HAP-1 (cell line): ENCODE measurements at regions not wholly inside any gene's neighbourhood (a gene's known extent, or its start where the extent isn't known, plus 50 kb on each side); places are given as distances from the start of the nearest gene placed in this dataset.

Source experiments
- DNase-seq, 2 experiments: peaks; one replicate each; pipeline ENCODE4 v3.0.0-alpha.2; 2016 to 2020; ENCODE audit warnings: low spot score in 2 of 2
- H3K27me3 ChIP-seq: fragments of 250-450 bp; sonication (Bioruptor Pico); 2 replicates; pipeline ENCODE4 v1.5.1; 2020; ENCODE audit warnings: low read depth, mild to moderate bottlenecking, moderate library complexity
- H3K36me3 ChIP-seq: fragments of 250-450 bp; sonication (Bioruptor Pico); replicated peaks from 2 replicates; pipeline ENCODE4 v1.5.1; 2020; ENCODE audit warnings: mild to moderate bottlenecking
- H3K4me1 ChIP-seq: fragments of 250-450 bp; sonication (Bioruptor Pico); 2 replicates; pipeline ENCODE4 v1.5.1; 2020; ENCODE audit warnings: mild to moderate bottlenecking
- H3K4me3 ChIP-seq: fragments of 250-450 bp; sonication (Bioruptor Pico); 2 replicates; pipeline ENCODE4 v1.5.1; 2020; ENCODE audit warnings: mild to moderate bottlenecking, moderate library complexity
- H3K9me3 ChIP-seq: fragments of 250-450 bp; sonication (Bioruptor Pico); 2 replicates; pipeline ENCODE4 v1.5.1; 2020; ENCODE audit warnings: mild to moderate bottlenecking, moderate library complexity
- in situ Hi-C: fragments of 300-500 bp; cut with MboI; formaldehyde crosslinking; loops from 3 replicates; pipeline ENCODE4 v1.14.3; 2020; ENCODE audit warnings: low sequenced_read_pairs, inconsistent platforms, mixed read lengths

DNA sequence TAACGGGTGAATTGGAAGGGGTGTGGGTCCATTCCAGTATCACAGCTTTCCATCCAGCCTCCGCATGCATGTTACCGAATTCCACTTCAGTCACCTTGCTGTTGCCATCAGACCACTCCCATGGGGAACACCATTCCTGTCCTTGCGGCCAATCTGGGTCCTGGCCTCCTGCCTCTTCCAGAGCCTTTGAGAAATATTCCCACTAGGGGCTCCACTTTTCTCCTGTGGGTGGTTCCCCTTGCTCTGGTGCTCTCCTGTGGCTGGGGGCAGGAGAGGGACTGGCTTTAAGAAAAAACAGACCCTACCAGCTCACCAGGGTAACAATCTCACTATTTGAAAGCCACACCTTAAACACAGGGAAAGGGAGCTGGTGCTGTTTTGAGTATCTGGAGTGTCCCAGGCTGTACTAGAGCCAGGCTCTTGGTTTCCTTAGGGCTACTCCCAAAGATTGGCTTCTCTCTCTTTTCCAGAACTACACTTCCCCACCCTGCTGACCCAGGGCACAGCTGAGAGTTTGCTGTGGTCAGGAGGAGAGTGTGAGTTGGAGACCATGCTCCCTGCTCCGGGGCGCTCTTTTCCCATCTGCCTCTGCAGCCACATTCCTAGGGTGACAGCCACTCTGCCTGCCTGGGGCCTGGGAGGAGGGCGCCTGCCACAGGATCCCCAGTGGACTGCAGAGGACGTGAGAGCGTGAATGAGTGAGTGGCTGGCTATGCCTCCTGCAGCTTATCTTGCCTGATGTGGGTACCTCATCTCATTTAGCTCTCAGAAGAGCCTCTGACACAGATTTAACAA, 460.8 kb upstream of the HS6ST1 start:
- DNase-seq: no peak
- Histone ChIP-seq H3K4me3 (no peak overlapping the region), H3K9me3 (no peaks in the 10 kb centered on the region), H3K27me3 (no peaks in the 10 kb centered on the region), H3K36me3 (no peaks in the 10 kb centered on the region), H3K4me1 (no peaks in the 10 kb centered on the region)
- in situ Hi-C loops: no loop called here

DNA sequence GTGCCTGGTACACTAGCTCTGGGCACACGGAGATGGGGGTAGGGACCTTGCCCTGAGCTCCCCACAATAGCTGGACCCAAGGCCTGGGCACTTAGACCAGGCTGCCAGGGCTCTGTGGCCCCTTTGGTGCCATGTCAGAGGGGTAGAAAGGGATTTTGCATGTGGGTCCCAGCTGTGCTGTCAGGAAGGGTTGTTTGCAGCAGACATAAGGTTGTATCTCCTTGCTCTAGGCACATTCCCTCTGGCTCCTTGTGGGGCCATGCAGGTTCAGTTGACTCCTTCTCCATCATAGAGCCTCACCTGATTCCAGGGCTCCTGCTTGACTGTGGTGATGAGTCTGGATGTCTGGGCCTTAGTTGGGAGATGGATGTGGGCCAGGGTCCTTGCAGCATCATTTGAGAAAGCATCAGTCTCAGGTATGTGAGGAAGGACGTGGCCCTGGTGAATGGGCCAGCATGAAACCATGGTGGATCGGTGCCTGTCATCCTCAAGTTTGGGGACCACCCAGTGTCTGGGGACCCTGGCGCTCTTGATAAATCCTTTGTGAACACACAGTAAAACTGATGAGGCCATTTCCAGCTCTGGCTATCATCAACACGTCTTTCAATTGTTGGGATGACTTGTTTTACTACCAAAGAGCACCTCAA, 461.9 kb upstream of the HS6ST1 start:
- DNase-seq: no peak
- no peaks in the 10 kb centered on the region for H3K4me1 ChIP-seq
- H3K4me3 ChIP-seq: no peak overlapping the region
- no peaks in the 10 kb centered on the region for H3K36me3 ChIP-seq
- H3K9me3 ChIP-seq: no peaks in the 10 kb centered on the region
- in situ Hi-C loops: no loop called here
- no peaks in the 10 kb centered on the region for H3K27me3 ChIP-seq

DNA sequence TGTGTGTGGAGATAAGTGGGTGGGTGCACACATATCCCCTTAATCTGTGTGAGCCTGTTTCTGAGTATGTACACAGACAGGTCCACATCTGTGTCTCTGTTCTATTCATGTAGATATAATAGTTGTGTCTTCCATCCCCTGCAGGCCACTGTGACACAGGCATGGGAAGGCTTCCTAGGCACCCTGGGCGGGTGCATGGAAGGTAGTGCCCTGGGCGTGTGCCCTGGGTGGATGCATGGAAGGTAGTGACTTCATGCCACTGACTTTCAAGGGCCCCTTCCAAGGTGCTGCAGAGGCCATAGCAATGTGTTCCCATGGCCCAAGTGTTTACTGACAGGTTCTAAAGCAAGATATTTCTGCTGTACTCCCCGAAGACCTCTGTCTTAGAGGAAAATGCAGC, 462.5 kb upstream of the HS6ST1 start:
- in situ Hi-C loops: no loop called here
- Histone ChIP-seq H3K4me3 (no peak overlapping the region), H3K4me1 (no peaks in the 10 kb centered on the region), H3K27me3 (no peaks in the 10 kb centered on the region), H3K9me3 (no peaks in the 10 kb centered on the region), H3K36me3 (no peaks in the 10 kb centered on the region)
- no peak for DNase-seq

DNA sequence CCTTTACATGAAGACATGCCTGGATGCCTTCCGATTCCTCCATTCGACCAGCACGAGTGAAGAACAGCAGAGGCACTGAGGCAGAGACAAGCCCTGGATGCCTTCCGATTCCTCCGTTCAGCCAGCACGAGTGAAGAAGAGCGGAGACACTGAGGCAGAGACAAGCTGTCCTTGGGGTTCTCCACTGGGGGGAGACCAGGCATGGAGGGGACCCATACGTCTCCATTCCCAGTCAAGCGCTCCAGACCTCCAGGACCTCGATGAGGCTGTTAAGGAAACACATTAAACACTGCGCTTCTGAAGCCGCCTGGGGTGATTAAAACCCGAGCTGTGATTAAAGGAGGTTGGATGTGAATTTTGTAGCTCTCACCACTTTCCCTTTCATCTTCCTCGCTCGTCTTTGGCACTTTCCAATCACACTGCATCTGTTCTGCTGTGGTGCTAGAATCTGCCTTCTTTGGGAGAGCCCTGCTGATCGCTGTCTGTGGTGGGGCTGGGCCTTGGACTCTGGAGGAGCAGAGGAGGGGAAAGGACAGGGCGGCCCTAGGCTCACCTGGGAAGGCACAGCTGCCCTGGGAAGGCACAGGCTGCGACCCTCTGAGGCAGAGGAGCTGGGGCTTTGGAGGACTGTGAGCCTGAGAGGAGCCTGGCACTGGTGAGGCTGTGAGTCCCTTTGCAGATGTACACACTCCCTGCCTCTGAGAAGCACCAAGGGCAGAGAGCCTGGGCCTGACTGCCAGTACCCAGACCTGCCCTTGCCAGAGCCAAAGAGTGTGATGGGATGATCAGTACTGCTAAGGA, 463.1 kb upstream of the HS6ST1 start:
- in situ Hi-C loops: no loop called here
- H3K27me3 ChIP-seq: no peaks in the 10 kb centered on the region
- no peaks in the 10 kb centered on the region for H3K4me1 ChIP-seq
- no peak for DNase-seq
- no peaks in the 10 kb centered on the region for H3K36me3 ChIP-seq
- H3K4me3 ChIP-seq: no peak overlapping the region
- H3K9me3 ChIP-seq: no peaks in the 10 kb centered on the region

DNA sequence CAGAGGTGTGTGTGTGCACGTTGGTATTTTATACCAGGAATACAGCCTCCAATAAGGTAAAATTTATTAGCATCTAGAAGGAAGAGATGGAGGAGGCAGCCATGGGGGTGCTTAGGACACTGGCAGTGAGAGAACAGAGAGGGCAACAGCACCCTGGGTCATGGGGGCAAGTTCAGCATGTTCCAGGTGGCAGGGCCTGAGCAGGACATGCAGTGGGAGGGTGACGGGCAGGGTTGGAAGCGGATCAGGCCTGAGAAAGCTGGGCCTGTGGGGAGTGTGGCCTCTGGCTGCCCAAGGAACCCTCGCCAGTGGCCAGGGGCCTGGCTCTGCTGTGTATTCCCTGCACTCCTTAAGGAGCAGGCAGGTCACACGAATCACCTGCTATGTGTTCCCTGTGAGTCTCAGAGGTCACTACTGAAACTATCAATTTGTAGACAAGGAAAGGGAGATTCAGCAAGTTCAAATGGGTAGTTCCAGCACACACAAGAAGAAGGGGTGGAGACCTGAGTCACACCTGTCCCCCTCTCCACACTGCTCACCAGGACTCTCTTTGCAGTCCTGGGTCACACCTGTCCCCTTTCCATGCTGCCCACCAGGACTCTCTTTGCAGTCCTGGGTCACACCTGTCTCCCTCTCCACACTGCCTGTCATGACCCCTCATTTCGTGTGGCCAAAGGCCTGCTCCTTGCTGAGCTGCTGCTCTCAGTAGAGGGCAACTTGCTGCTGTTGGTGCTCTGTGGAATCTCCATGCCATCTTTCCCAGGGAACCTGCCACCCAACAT, 463.9 kb upstream of the HS6ST1 start:
- Histone ChIP-seq H3K36me3 (no peaks in the 10 kb centered on the region), H3K9me3 (no peaks in the 10 kb centered on the region), H3K4me1 (no peaks in the 10 kb centered on the region), H3K27me3 (no peaks in the 10 kb centered on the region), H3K4me3 (no peak overlapping the region)
- DNase-seq: no peak
- in situ Hi-C loops: no loop called here

DNA sequence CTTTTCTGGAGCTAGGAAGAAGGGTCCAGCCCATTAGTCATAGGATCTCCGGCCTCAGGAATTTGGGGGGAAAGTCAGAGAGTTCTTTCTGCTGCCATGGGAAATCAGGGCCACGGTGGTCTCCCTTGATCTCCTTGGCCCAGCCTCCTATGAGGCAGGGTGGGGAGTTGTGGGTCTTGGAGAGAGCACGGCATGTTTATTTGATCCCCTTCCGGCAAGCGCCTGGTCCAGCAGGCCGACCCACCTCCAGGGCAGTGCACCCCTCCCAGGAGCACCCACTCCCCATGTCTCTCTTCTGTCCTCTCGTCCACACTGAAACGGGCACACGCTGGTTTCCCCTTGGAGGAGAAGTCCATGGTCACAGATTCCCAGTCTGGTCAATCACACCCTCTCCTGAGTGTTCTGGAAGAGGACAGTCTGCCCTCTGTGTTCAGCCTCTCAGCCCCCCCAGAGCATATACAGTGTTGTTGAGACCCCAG, 464.6 kb upstream of the HS6ST1 start:
- Histone ChIP-seq H3K9me3 (no peaks in the 10 kb centered on the region), H3K4me1 (no peaks in the 10 kb centered on the region), H3K4me3 (no peak overlapping the region), H3K36me3 (no peaks in the 10 kb centered on the region), H3K27me3 (no peaks in the 10 kb centered on the region)
- no peak for DNase-seq
- in situ Hi-C loops: no loop called here

DNA sequence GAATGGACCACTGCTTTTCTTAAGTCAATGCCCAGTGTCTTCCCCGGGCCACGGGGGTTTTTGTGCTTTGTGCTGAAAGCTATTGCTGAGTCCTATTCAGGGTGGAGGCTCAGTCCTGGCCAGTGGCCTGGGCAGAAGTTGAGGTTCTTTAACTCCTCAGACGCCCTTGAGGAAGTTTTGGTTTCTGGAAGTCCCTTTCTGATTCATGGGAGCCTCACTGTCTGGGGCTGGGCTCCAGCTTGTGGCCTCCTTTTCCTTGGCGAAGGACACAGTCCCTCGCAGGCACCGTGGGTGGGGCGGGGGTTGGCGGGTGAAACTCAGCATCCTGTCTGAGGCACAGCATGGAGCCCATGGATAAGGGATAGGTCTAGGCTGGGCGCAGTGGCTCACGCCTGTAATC, 465.2 kb upstream of the HS6ST1 start:
- no peaks in the 10 kb centered on the region for H3K36me3 ChIP-seq
- in situ Hi-C loops: no loop called here
- H3K27me3 ChIP-seq: no peaks in the 10 kb centered on the region
- no peaks in the 10 kb centered on the region for H3K4me1 ChIP-seq
- no peak for DNase-seq
- no peak overlapping the region for H3K4me3 ChIP-seq
- H3K9me3 ChIP-seq: no peaks in the 10 kb centered on the region

DNA sequence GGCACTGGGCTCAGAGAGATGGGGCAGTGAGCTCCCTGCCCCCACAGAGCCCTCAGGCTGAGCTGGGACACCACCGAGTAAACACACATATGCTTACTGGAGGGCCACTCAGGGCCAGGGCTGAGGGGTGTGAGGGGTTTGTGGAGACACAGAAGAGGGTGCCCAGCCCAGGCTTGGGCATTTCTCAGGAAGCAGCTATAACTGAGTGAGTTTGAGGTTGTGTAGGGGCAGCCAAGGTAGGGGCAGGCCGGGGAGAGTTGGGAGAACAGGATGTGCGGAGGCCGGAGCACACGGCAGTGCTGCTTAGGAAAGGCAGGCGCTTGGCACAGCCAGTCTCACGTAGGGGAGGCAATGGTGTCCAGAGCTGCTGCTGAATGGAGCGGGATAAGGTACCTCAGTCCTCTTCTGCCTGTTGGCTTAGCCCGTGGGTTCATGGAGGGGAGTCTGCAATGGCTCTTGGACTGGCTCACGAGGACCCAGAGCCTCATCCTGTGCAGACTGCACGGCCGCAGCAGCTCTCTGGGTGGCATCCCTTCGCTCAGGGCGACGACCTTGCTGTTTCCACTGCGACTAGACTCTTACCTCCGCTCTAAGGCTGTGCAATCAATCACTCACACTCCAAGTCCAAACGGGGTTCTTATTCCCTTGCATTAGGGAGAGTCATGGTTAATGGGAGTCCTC, 466.1 kb upstream of the HS6ST1 start:
- H3K36me3 ChIP-seq: no peaks in the 10 kb centered on the region
- H3K9me3 ChIP-seq: no peaks in the 10 kb centered on the region
- DNase-seq: no peak
- no peaks in the 10 kb centered on the region for H3K27me3 ChIP-seq
- in situ Hi-C loops: no loop called here
- no peak overlapping the region for H3K4me3 ChIP-seq
- H3K4me1 ChIP-seq: no peaks in the 10 kb centered on the region

DNA sequence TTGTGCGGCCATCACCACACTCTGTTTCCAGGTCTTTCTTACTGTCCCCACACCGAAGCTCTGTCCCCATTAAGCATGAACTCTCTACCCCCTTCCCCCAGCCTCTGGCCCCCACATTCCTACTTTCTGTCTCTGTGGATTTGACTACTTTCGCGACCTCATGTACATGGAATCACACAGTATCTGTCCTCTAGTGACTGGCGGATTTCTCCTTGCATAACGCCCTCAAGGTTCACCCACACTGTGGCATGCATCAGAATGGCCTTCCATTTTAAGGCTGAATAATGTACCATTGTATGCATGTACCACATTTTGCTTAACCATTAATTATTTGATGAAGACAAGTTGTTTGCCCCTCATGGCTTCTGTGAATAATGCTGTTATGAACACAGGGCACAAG, 467.6 kb upstream of the HS6ST1 start:
- no peak overlapping the region for H3K4me3 ChIP-seq
- no peaks in the 10 kb centered on the region for H3K4me1 ChIP-seq
- H3K27me3 ChIP-seq: no peaks in the 10 kb centered on the region
- no peaks in the 10 kb centered on the region for H3K9me3 ChIP-seq
- in situ Hi-C loops: no loop called here
- no peak for DNase-seq
- no peaks in the 10 kb centered on the region for H3K36me3 ChIP-seq

DNA sequence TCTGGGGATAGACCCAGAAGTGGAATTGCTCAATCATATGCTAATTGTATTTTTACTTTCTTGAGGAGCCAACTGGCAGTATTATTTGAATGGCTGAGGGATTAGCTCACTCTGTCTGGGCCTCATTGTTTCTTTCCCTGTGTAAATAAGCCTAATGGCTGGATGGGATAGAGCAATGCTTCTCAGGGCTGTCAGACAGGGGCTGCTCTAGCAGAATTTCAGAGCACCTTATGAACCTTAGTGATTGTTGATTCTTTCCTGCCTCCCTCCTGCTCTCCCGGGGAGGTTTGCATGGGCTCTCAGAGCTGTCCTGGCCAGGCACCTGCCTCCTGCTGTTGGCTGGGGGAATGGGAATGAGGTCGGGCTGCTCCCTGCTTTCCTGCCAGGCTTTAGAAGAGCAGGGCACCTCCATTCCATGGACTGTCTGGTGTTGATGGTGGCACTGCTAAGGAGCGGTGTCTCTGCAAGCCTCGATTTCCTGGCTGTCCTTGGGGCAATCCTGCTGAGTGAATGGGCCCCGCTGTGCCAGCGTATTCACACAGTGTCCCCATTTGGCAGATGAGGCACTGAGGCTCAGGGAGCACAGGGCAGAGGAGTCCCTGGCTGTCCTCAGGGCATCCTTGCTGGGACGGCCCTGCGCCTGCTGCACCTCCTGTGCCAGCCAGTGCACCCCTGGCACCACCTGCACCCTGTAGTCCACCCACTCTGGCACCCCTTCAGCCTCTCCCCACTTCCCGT, 468.2 kb upstream of the HS6ST1 start:
- Histone ChIP-seq H3K27me3 (no peaks in the 10 kb centered on the region), H3K4me3 (no peak overlapping the region), H3K4me1 (no peaks in the 10 kb centered on the region), H3K36me3 (no peaks in the 10 kb centered on the region), H3K9me3 (no peaks in the 10 kb centered on the region)
- in situ Hi-C loops: no loop called here
- peak in 1 of 2 experiments; percentile 29 for DNase-seq

DNA sequence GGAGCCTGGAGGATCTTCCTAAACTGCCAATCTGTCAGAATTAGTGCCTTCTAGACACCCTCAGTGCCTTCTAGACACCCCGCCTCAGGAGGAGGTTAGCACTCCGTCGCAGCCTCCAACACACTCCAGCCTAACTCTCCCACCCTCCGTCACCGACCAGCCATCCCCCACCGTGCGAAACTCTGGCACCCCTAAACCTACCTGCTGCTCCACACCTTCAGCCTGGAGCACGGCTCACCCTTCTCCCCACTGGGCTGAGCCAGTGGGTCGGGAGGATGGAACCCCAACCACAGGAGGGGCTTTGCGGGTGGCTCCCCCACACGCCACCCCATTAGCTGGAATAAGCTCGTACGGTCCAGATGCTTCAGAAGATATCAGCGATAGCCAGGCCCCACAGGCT, 468.9 kb upstream of the HS6ST1 start:
- Histone ChIP-seq H3K36me3 (no peaks in the 10 kb centered on the region), H3K4me1 (no peaks in the 10 kb centered on the region), H3K4me3 (no peak overlapping the region), H3K9me3 (no peaks in the 10 kb centered on the region), H3K27me3 (no peaks in the 10 kb centered on the region)
- DNase-seq: no peak
- in situ Hi-C loops: no loop called here

DNA sequence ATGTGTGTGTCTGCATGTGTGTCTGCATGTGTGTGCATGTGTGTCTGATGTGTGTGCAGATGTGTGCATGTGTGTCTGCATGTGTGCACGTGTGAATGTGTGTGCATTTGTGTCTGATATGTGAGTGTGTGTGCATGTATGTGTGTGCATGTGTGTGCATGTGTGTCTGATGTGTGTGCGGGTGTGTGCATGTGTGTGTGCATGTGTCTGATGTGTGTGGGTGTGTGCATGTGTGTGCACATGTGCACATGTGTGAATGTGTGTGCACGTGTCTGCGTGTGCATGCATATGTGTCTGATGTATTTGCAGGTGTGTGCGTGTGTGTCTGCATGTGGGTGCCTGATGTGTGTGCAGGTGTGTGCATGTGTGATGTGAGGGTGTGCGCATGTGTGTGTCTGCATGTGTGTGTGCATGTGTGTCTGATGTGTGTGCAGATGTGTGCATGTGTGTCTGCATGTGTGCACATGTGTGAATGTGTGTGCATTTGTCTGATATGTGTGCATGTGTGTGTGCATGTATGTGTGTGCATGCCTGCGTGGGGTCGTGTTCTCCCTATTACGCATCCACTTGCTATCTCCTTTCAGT, 470.1 kb upstream of the HS6ST1 start:
- Histone ChIP-seq H3K36me3 (no peaks in the 10 kb centered on the region), H3K9me3 (no peaks in the 10 kb centered on the region), H3K4me3 (no peak overlapping the region), H3K4me1 (no peaks in the 10 kb centered on the region), H3K27me3 (no peaks in the 10 kb centered on the region)
- in situ Hi-C loops: no loop called here
- no peak for DNase-seq
